PC-9 (cell line): ENCODE measurements at regions not wholly inside any gene's neighbourhood (a gene's known extent, or its start where the extent isn't known, plus 50 kb on each side); places are given as distances from the start of the nearest gene placed in this dataset.

ENCODE experiments used
- BruUV-seq: library from RNA; stranded (reverse); fragments of 400-500 nt; replicated peaks from 2 replicates; lab custom pipeline; 2021; lab: Mats Ljungman, UMichigan
- CTCF ChIA-PET: fragments of 300-600 bp; sonication (Branson Sonifier 250); formaldehyde crosslinking; loops from one replicate; lab custom pipeline; 2022; ENCODE audit warnings: antibody characterized with exemption; lab: Charles Lee
- POLR2A ChIA-PET: fragments of 300-600 bp; sonication (Branson Sonifier 250); formaldehyde crosslinking; loops from one replicate; lab custom pipeline; 2022; ENCODE audit warnings: antibody characterized with exemption; ENCODE audit not compliant: unreplicated experiment; lab: Charles Lee
- DNase-seq, 2 experiments: peaks; one replicate each; pipeline versions ENCODE4 v3.0.0 to v3.0.0-alpha.2; 2015 to 2022; ENCODE audit warnings: mixed read lengths in 1 of 2
- H2AFZ ChIP-seq: fragments of 200-600 bp; sonication (generic); 2 replicates; pipeline ENCODE4 v1.8.1; 2017; ENCODE audit warnings: antibody characterized with exemption
- H3F3A ChIP-seq: fragments of 200-600 bp; sonication (generic); 2 replicates; pipeline ENCODE4 v1.8.1; 2017; ENCODE audit warnings: antibody characterized with exemption, mild to moderate bottlenecking, low read depth; ENCODE audit not compliant: insufficient read depth
- H3K27ac ChIP-seq: fragments of 200-600 bp; sonication (generic); 2 replicates; pipeline ENCODE4 v1.6.1; 2016; ENCODE audit warnings: mixed run types
- H3K27me3 ChIP-seq: fragments of 200-600 bp; sonication (generic); 2 replicates; pipeline ENCODE4 v1.6.1; 2016; ENCODE audit warnings: low read depth, mixed run types; ENCODE audit not compliant: insufficient read depth
- H3K36me3 ChIP-seq: fragments of 200-600 bp; sonication (generic); 2 replicates; pipeline ENCODE4 v1.6.1; 2016; ENCODE audit warnings: low read depth, mixed run types
- H3K4me1 ChIP-seq: fragments of 200-600 bp; sonication (generic); replicated peaks from 2 replicates; pipeline ENCODE4 v1.6.1; 2016; ENCODE audit warnings: mixed run types; ENCODE audit not compliant: insufficient read depth
- H3K4me2 ChIP-seq: fragments of 200-600 bp; sonication (generic); 2 replicates; pipeline ENCODE4 v1.6.1; 2017; ENCODE audit warnings: mixed run types
- H3K4me3 ChIP-seq: fragments of 200-600 bp; sonication (generic); 2 replicates; pipeline ENCODE4 v1.6.1; 2016; ENCODE audit warnings: mixed run types
- H3K79me2 ChIP-seq: fragments of 200-600 bp; sonication (generic); 2 replicates; pipeline ENCODE4 v1.6.1; 2017; ENCODE audit warnings: low read depth, mixed run types
- H3K9me2 ChIP-seq: fragments of 200-600 bp; sonication (generic); 2 replicates; pipeline ENCODE4 v1.8.1; 2017; ENCODE audit warnings: mild to moderate bottlenecking; ENCODE audit not compliant: insufficient read depth
- H3K9me3 ChIP-seq: fragments of 200-600 bp; sonication (generic); 2 replicates; pipeline ENCODE4 v1.8.1; 2016; ENCODE audit warnings: low read depth; ENCODE audit not compliant: insufficient read depth
- H4K20me1 ChIP-seq: fragments of 200-600 bp; sonication (generic); 2 replicates; pipeline ENCODE4 v1.8.1; 2017; ENCODE audit not compliant: insufficient read depth
- EZH2 ChIP-seq: fragments of 200-600 bp; sonication (generic); IDR thresholded peaks from 2 replicates; pipeline ENCODE4 v1.8.0; 2017; ENCODE audit warnings: antibody characterized with exemption, low read depth
- intact Hi-C: fragments of 100-400 bp; cut with micrococcal nuclease; formaldehyde crosslinking; loops from one replicate; pipeline ENCODE4 v1.10.0; 2022; ENCODE audit not compliant: unreplicated experiment
- TF ChIP-seq, protein P1 (sequence below): fragments of 200-600 bp; sonication (generic); conservative IDR thresholded peaks from 2 replicates; pipeline ENCODE4 v1.6.1; 2017; ENCODE audit warnings: mixed run types, antibody characterized with exemption, mild to moderate bottlenecking, moderate library complexity

DNA sequence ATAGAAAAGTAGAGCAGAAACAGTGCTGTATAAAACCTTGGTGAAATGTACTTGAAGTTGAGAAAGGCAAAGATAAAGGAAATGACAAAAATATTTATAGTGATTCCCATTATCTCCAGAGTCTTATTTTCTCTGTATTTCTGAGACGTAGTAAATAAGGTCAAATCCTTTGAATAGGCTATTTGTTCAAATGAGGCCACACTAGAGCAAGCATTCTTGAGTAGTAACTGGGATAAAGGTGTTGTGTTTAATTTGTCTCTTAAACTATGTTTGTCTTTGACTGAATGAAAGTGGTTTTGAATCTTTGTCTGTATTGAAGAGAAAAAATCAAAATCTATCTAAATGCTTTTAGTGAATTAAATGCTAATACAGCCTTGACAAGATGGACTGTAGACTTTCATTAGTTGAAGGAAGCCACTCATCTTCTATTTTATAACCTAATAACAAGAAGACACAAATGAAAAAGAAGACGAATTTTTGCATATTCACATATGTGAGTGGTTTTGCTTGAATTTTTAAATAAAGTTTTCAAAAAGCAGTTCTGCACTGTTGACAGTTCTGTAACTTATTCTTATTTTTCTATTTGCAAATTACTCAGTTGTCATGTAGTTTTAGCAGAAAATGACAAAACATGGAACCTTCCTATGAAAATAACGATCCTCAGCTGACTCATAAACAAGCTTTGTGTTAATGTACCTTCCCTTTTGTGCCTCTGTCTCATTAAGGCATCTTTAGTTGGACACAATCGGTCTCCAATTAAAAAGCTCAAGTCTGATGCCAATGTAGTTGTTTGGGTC, 94.8 kb upstream of the PCDH18 start:
- no peaks in the 10 kb centered on the region for H4K20me1 ChIP-seq
- intact Hi-C loops: no loop called here
- no peak for DNase-seq
- H3K9me2 ChIP-seq: no peaks in the 10 kb centered on the region
- H3F3A ChIP-seq: no peaks in the 10 kb centered on the region
- no peaks in the 10 kb centered on the region for H3K9me3 ChIP-seq
- no peak overlapping the region for H3K27ac ChIP-seq
- no peak overlapping the region for H3K4me2 ChIP-seq
- H3K4me1 ChIP-seq: no peaks in the 10 kb centered on the region
- TF ChIP-seq, protein P1, sequence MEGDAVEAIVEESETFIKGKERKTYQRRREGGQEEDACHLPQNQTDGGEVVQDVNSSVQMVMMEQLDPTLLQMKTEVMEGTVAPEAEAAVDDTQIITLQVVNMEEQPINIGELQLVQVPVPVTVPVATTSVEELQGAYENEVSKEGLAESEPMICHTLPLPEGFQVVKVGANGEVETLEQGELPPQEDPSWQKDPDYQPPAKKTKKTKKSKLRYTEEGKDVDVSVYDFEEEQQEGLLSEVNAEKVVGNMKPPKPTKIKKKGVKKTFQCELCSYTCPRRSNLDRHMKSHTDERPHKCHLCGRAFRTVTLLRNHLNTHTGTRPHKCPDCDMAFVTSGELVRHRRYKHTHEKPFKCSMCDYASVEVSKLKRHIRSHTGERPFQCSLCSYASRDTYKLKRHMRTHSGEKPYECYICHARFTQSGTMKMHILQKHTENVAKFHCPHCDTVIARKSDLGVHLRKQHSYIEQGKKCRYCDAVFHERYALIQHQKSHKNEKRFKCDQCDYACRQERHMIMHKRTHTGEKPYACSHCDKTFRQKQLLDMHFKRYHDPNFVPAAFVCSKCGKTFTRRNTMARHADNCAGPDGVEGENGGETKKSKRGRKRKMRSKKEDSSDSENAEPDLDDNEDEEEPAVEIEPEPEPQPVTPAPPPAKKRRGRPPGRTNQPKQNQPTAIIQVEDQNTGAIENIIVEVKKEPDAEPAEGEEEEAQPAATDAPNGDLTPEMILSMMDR: no peak
- no peak for TF ChIP-seq EZH2
- ChIA-PET POLR2A (no interaction called here), CTCF (no interaction called here)
- H3K79me2 ChIP-seq: no peaks in the 10 kb centered on the region
- no peak overlapping the region for H2AFZ ChIP-seq
- H3K36me3 ChIP-seq: no peaks in the 10 kb centered on the region
- no peaks in the 10 kb centered on the region for H3K27me3 ChIP-seq
- BruUV-seq: no TSS peak
- no peak overlapping the region for H3K4me3 ChIP-seq

GRCh38 chr4:137623013-137623412, 90.7 kb upstream of the PCDH18 start:
- CTCF ChIA-PET: no interaction called here
- POLR2A ChIA-PET: no interaction called here
- no peaks in the 10 kb centered on the region for H3K9me3 ChIP-seq
- intact Hi-C loops: no loop called here
- no peaks in the 10 kb centered on the region for H3K4me1 ChIP-seq
- no peak overlapping the region for H2AFZ ChIP-seq
- no peak overlapping the region for H3K4me3 ChIP-seq
- no peak for DNase-seq
- no peaks in the 10 kb centered on the region for H3K79me2 ChIP-seq
- H3F3A ChIP-seq: no peaks in the 10 kb centered on the region
- BruUV-seq: no TSS peak
- H3K9me2 ChIP-seq: no peaks in the 10 kb centered on the region
- no peaks in the 10 kb centered on the region for H3K27me3 ChIP-seq
- no peak overlapping the region for H3K27ac ChIP-seq
- H3K4me2 ChIP-seq: no peak overlapping the region
- no peaks in the 10 kb centered on the region for H4K20me1 ChIP-seq
- TF ChIP-seq, protein P1: no peak
- TF ChIP-seq EZH2: no peak
- H3K36me3 ChIP-seq: no peaks in the 10 kb centered on the region

- no TSS peak for BruUV-seq
- Histone ChIP-seq H3K36me3 (no peaks in the 10 kb centered on the region), H3K9me3 (no peaks in the 10 kb centered on the region), H3K27me3 (no peaks in the 10 kb centered on the region), H3K27ac (no peak overlapping the region), H2AFZ (no peak overlapping the region), H3K4me1 (no peaks in the 10 kb centered on the region), H3K4me2 (no peak overlapping the region), H3K79me2 (no peaks in the 10 kb centered on the region), H3K9me2 (no peaks in the 10 kb centered on the region), H3F3A (no peaks in the 10 kb centered on the region), H3K4me3 (no peak overlapping the region), H4K20me1 (no peaks in the 10 kb centered on the region)
- intact Hi-C loops: no loop called here
- TF ChIP-seq, protein P1: no peak
- no peak for TF ChIP-seq EZH2
- POLR2A ChIA-PET: no interaction called here
- CTCF ChIA-PET: no interaction called here
- DNase-seq: no peak
Measured at GRCh38 chr4:137621056-137621455, 88.8 kb upstream of the PCDH18 start.
